Progenitor cell of endocrine pancreas (in vitro differentiated cells): ENCODE measurements at regions not wholly inside any gene's neighbourhood (a gene's known extent, or its start where the extent isn't known, plus 50 kb on each side); places are given as distances from the start of the nearest gene placed in this dataset.

Experiments
- DNase-seq: peaks from one replicate; pipeline ENCODE4 v3.0.0; 2021; ENCODE audit warnings: low spot score; ENCODE audit not compliant: unreplicated experiment
- H3K27ac Mint-ChIP-seq: 2 replicates; pipeline ENCODE4 v1.8.0; 2021; ENCODE audit warnings: mild to moderate bottlenecking, moderate library complexity, mixed read lengths
- H3K27me3 Mint-ChIP-seq: 2 replicates; pipeline ENCODE4 v1.8.0; 2021; ENCODE audit warnings: mixed read lengths
- H3K36me3 Mint-ChIP-seq: 2 replicates; pipeline ENCODE4 v1.8.0; 2022; ENCODE audit warnings: mixed read lengths; ENCODE audit not compliant: insufficient read depth
- H3K4me1 Mint-ChIP-seq: 2 replicates; pipeline ENCODE4 v1.8.0; 2021; ENCODE audit warnings: low read depth, mixed read lengths
- H3K4me3 Mint-ChIP-seq: 2 replicates; pipeline ENCODE4 v1.8.0; 2021; ENCODE audit warnings: low read depth, mild to moderate bottlenecking, moderate library complexity, mixed read lengths
- H3K9me3 Mint-ChIP-seq: 2 replicates; pipeline ENCODE4 v1.8.0; 2021; ENCODE audit warnings: low read depth, mixed read lengths
- TF ChIP-seq, protein P1 (sequence below): fragments of 200-600 bp; sonication (generic); IDR thresholded peaks from one replicate; pipeline ENCODE4 v1.5.0; 2021; ENCODE audit warnings: antibody characterized with exemption, mild to moderate bottlenecking; ENCODE audit not compliant: unreplicated experiment

DNA sequence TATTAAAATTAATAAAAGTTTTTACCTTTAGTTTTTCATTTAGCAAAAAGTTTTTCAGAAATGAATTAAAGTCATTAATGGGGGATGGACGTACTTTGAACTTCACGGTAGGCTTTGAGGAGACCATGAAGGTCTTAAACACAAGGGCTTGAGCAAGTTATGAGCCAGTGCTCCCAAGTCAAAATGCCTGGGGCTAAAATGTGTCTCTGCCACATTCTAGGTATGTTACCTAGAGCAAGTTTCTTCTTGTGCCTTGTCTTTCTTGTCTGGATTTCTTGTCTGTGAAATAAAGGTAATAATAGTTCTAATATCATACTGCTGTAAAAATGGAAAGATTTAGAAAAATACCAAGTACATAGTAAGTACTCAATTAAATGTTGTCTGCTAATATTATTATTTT is 132.7 kb upstream of the USP15 start:
- H3K4me1 Mint-ChIP-seq: peaks cover 48% of the 10 kb centered on the region
- no peak overlapping the region for H3K27ac Mint-ChIP-seq
- H3K9me3 Mint-ChIP-seq: no peaks in the 10 kb centered on the region
- H3K4me3 Mint-ChIP-seq: no peak overlapping the region
- H3K27me3 Mint-ChIP-seq: no peaks in the 10 kb centered on the region
- TF ChIP-seq, protein P1, sequence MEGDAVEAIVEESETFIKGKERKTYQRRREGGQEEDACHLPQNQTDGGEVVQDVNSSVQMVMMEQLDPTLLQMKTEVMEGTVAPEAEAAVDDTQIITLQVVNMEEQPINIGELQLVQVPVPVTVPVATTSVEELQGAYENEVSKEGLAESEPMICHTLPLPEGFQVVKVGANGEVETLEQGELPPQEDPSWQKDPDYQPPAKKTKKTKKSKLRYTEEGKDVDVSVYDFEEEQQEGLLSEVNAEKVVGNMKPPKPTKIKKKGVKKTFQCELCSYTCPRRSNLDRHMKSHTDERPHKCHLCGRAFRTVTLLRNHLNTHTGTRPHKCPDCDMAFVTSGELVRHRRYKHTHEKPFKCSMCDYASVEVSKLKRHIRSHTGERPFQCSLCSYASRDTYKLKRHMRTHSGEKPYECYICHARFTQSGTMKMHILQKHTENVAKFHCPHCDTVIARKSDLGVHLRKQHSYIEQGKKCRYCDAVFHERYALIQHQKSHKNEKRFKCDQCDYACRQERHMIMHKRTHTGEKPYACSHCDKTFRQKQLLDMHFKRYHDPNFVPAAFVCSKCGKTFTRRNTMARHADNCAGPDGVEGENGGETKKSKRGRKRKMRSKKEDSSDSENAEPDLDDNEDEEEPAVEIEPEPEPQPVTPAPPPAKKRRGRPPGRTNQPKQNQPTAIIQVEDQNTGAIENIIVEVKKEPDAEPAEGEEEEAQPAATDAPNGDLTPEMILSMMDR: no peak
- DNase-seq: no peak
- H3K36me3 Mint-ChIP-seq: no peaks in the 10 kb centered on the region

GRCh38 chr12:62128175-62128975 is 131.8 kb upstream of the USP15 start:
- no peak overlapping the region for H3K4me3 Mint-ChIP-seq
- no peaks in the 10 kb centered on the region for H3K36me3 Mint-ChIP-seq
- H3K9me3 Mint-ChIP-seq: no peaks in the 10 kb centered on the region
- H3K27me3 Mint-ChIP-seq: no peaks in the 10 kb centered on the region
- H3K4me1 Mint-ChIP-seq: peaks cover 41% of the 10 kb centered on the region
- DNase-seq: no peak
- H3K27ac Mint-ChIP-seq: peak overlapping the region; percentile 3
- TF ChIP-seq, protein P1: no peak

- no peak for DNase-seq
- no peaks in the 10 kb centered on the region for H3K27me3 Mint-ChIP-seq
- no peak overlapping the region for H3K27ac Mint-ChIP-seq
- H3K4me1 Mint-ChIP-seq: peaks cover 37% of the 10 kb centered on the region
- H3K36me3 Mint-ChIP-seq: no peaks in the 10 kb centered on the region
- H3K4me3 Mint-ChIP-seq: no peak overlapping the region
- TF ChIP-seq, protein P1: no peak
- H3K9me3 Mint-ChIP-seq: peaks cover 2% of the 10 kb centered on the region
Measured at GRCh38 chr12:62129291-62129690, 130.9 kb upstream of the USP15 start.

- Mint-ChIP-seq H3K27ac (no peak overlapping the region), H3K4me1 (peaks cover 34% of the 10 kb centered on the region), H3K36me3 (peaks cover 2% of the 10 kb centered on the region), H3K4me3 (no peak overlapping the region), H3K27me3 (no peaks in the 10 kb centered on the region), H3K9me3 (peaks cover 8% of the 10 kb centered on the region)
- TF ChIP-seq, protein P1: no peak
- DNase-seq: no peak
Measured at GRCh38 chr12:62130402-62130801, 129.8 kb upstream of the USP15 start.

- DNase-seq: no peak
- no peak overlapping the region for H3K4me3 Mint-ChIP-seq
- TF ChIP-seq, protein P1: no peak
- H3K27me3 Mint-ChIP-seq: no peaks in the 10 kb centered on the region
- no peak overlapping the region for H3K27ac Mint-ChIP-seq
- H3K36me3 Mint-ChIP-seq: peaks cover 2% of the 10 kb centered on the region
- peaks cover 32% of the 10 kb centered on the region for H3K4me1 Mint-ChIP-seq
- H3K9me3 Mint-ChIP-seq: peaks cover 8% of the 10 kb centered on the region
Measured at GRCh38 chr12:62130834-62131552, 129.2 kb upstream of the USP15 start.
